NCI-H69 (cell line): ENCODE measurements at regions not wholly inside any gene's neighbourhood (a gene's known extent, or its start where the extent isn't known, plus 50 kb on each side); places are given as distances from the start of the nearest gene placed in this dataset.
A peak's percentile ranks its signal among the peaks of the same experiment; 100 is the strongest.

Experiments used
- DNase-seq: peaks from one replicate; lab custom pipeline; 2025; lab: John Stamatoyannopoulos, UW

- no peak for DNase-seq
Observed at GRCh38 chr13:74409551-74409950, 275.3 kb upstream of the KLF12 start.

- DNase-seq, result no peak
Observed at GRCh38 chr13:74406420-74406819, 272.2 kb upstream of the KLF12 start.

GRCh38 chr13:74398599-74398998 is 264.4 kb upstream of the KLF12 start:
- DNase-seq, result no peak

- no peak for DNase-seq
Observed at GRCh38 chr13:74389056-74389455, 254.9 kb upstream of the KLF12 start.

DNA sequence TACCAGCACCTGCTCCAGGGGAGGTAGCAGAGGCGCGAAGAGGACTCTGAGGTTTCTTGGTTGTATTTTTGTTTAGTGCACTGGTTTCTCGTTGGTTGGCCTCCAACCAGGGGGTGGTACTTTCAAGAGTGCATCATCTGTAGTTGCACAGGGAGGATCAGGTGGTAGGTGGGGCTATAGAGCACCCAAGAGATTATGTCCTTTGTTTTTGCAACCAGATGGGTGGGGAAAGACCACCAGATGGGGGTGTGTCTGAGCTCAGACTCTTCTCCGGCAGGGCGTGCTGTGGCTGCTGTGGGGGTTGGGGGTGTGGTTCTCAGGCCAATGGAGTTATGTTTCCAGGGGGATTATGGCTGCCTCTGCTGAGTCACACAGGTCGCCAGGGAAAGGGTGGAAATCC is 254.4 kb upstream of the KLF12 start:
- no peak for DNase-seq

GRCh38 chr13:74372511-74372910 is 238.3 kb upstream of the KLF12 start:
- DNase-seq, result no peak

GRCh38 chr13:74367193-74367592 is 233.0 kb upstream of the KLF12 start:
- DNase-seq, result no peak

GRCh38 chr13:74361274-74361673 is 227.1 kb upstream of the KLF12 start:
- no peak for DNase-seq

- DNase-seq, result no peak
Observed at GRCh38 chr13:74346960-74347359, 212.8 kb upstream of the KLF12 start.

DNA sequence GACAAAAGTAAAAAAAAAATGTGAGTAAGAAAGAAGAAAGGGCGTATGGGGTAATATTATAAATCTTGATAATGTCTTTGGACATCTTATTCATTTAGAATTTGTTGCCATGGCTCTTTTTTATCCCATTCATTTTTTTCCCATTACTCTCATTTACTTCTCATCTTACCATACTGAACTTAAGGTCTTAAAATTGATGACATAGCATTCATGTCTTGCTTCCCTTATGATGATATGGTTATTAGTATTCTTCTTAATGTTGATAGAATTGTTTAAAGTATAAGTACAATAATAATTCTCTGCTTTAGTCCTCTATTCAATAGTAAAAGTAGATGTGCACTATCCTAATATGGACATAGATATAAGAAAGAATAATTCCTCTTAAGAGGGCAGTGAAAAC is 204.1 kb upstream of the KLF12 start:
- DNase-seq, result no peak

DNA sequence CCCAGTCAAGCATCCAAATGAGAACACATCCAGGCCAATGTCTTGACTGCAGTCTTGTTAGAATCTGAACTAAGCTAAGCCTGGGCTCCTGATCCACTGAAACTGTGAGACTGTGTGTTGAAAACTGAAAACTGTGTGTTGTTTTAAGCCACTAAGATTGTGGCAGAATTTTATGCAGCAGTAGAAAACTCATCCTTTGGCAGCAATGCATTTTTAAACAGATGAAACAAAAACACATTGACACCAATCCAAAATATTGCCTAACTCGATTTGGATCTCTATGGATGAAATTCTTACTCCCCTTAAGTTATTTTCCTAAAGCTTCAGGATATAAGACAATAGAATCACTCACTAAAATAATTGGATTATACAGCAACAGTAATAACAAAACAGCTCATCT is 202.3 kb upstream of the KLF12 start:
- no peak for DNase-seq

DNA sequence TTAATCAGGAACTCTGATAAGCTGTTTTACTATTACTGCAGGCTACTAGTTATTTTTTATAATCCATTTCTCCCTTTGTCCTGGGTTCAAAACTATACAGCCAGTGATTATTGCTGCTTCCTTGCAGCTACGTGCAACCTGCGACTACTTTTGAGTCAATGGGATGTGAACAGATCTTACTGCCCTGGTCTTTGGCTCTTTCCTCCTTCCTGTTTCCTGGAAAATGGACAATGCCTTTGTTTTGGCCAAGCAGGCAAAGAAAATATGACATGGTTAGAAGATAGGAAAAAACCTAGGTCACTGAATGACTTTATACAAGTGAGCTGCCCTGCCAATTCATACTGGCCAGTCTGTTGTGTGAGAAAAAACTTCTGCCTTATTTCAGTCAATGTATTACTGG is 201.2 kb upstream of the KLF12 start:
- DNase-seq, result no peak

- peak; percentile 6 for DNase-seq
Observed at GRCh38 chr13:74329962-74330361, 195.8 kb upstream of the KLF12 start.

GRCh38 chr13:74325106-74325505 is 190.9 kb upstream of the KLF12 start:
- peak; percentile 83 for DNase-seq

DNA sequence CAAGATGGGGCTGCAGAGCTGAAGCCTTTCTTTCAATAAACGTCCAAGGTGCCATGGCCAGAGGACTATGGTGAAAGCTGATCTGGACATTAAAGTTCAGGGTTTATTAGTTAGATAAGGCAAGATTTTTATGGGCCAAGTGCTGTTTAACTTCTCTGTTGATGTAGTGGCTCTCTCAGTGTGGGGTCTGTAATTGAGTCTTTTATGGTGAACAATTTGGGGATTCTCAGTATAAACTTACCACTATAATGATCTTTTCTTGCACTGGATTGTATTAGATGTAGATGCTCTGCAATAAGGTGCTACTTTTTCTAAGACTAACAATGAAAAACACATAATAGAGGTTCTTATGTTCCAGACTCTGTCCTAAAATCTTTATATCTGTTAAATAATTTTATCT is 190.1 kb upstream of the KLF12 start:
- DNase-seq, result peak; percentile 3

DNA sequence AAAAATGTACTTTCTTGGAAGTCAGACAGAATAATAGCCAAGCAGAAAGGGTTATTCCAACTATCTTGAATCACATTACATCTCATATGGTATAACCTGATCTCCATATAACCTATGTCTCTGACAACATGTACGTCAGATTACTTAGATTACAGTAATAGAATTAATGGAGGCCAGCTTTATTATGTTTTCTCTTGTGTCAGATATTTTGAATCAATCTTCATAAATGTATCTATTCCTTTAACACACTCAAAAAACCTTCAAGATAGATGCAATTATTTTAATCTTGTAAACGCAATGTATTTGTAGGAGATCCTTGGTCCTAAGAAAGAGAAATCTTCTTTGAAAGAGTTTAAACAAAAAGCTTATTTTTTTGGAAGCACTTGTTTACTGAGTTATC is 188.4 kb upstream of the KLF12 start:
- no peak for DNase-seq

DNA sequence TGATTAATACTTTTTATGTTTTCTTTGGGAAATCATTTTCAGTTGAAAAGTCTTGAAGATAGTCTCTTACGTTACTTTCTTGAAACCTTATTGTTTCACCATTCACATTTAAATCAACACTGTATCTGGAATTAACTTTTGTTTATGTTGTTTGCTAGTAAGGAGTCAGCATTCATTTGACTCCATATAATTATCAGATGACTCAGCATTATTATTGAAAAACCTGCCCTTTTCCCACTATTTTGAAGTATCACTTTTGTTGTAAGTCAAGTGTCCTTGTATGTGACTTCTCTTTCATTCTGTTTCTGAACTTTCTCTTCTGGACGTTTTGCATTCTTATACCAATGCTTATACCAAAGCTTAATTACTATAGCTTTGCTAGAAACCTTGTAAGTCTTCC is 186.1 kb upstream of the KLF12 start:
- DNase-seq, result no peak

DNA sequence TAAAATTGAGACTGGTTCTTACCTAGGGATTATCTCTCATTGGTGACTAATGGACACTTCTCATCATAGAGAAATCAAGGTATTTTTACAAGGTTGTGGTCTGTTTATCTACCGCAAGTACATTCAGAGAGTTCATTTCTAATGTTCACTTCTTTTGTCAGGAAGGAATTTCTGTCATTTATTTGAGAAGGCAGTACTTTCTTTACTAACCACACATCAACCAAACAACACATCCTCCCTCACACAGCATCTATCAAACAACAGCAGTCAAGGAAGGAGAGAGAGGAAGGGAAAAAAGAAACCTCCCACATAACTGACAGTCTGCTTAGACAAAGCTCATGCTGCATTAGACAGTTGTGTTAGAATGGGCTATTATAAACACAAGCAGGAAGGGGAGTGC is 182.3 kb upstream of the KLF12 start:
- DNase-seq, result peak; percentile 2

DNA sequence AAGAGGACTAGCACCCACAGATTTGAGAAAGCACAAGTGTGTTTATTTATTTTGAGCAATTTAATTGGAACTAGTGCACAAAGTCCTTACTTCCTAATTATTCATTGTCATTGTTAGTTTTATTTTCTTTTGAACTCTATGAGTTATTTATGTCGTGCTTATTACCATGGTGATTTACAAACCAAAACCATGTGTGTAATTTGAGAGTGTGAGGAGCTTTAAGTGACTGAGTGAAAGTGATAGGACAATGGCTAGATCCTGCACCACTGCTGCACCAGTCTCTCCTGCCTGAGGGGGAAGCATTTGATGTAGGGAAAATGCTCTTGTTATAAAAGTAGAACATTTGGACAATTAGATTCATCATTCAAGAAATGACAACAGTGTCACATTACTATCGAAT is 172.3 kb upstream of the KLF12 start:
- DNase-seq, result peak; percentile 56

DNA sequence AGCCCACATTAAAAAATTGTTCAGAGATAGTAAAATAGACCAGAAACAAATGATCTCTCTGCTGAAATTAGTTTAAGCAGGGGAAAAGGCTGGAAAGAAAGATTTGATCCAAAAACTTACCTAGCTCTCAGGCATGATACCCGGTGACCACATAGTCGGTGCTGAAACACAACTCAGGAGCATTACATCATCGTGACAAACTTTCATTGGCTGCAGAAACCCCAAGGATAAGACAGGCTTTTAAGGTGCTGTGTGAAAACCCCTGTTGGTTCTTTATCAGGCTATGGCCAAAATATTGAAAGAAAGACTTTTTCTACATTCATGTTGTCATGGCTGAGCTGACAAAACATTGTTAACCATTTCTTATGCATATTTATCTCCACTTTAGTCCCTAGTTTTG is 171.7 kb upstream of the KLF12 start:
- DNase-seq, result peak; percentile 44

- peak; percentile 2 for DNase-seq
Observed at GRCh38 chr13:74301258-74301935, 167.2 kb upstream of the KLF12 start.

DNA sequence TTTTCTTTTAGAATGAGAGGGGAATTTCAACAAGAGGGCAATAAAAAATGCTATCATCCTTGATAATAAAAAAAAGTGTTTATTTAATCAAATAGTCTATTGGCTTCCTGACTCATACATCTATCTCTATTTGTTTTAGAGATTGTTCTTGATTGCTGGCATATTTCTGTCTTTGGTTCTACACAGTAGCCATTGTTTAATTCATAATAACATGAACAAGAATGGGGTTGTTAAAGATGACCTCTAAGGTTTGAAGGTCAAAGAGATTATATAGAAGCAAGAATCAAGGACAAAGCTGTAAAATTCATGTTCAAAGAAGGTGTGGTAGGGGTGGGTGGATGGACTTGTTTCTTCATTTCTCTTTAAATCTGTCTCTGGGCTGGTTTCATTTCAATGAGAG is 166.0 kb upstream of the KLF12 start:
- no peak for DNase-seq

GRCh38 chr13:74299721-74300120 is 165.5 kb upstream of the KLF12 start:
- DNase-seq, result no peak

DNA sequence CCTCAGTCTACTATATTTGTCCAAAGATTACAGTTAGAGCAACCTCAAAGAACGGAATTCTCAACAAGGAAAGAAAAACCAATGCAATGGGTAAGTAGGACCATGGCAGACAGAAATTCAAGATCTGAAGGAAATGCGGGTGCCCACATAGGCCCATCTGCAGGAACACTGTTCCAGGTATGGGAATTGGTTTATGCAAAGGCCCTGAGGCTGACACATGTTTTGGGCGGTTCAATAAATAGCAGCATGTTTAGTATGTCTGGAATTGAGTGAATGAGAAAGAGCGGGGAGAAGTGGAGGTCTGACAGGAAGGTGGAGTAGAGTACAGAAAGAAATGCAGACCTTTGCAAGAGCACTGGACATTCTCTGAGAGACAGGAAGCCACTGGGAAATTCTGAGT is 164.7 kb upstream of the KLF12 start:
- no peak for DNase-seq
